PC-9 (cell line): ENCODE measurements at regions not wholly inside any gene's neighbourhood (a gene's known extent, or its start where the extent isn't known, plus 50 kb on each side); places are given as distances from the start of the nearest gene placed in this dataset.

Source experiments
- BruUV-seq: library from RNA; stranded (reverse); fragments of 400-500 nt; replicated peaks from 2 replicates; lab custom pipeline; 2021; lab: Mats Ljungman, UMichigan
- CTCF ChIA-PET: fragments of 300-600 bp; sonication (Branson Sonifier 250); formaldehyde crosslinking; loops from one replicate; lab custom pipeline; 2022; ENCODE audit warnings: antibody characterized with exemption; lab: Charles Lee
- POLR2A ChIA-PET: fragments of 300-600 bp; sonication (Branson Sonifier 250); formaldehyde crosslinking; loops from one replicate; lab custom pipeline; 2022; ENCODE audit warnings: antibody characterized with exemption; ENCODE audit not compliant: unreplicated experiment; lab: Charles Lee
- DNase-seq, 2 experiments: peaks; one replicate each; pipeline versions ENCODE4 v3.0.0 to v3.0.0-alpha.2; 2015 to 2022; ENCODE audit warnings: mixed read lengths in 1 of 2
- H2AFZ ChIP-seq: fragments of 200-600 bp; sonication (generic); 2 replicates; pipeline ENCODE4 v1.8.1; 2017; ENCODE audit warnings: antibody characterized with exemption
- H3F3A ChIP-seq: fragments of 200-600 bp; sonication (generic); 2 replicates; pipeline ENCODE4 v1.8.1; 2017; ENCODE audit warnings: antibody characterized with exemption, mild to moderate bottlenecking, low read depth; ENCODE audit not compliant: insufficient read depth
- H3K27ac ChIP-seq: fragments of 200-600 bp; sonication (generic); 2 replicates; pipeline ENCODE4 v1.6.1; 2016; ENCODE audit warnings: mixed run types
- H3K27me3 ChIP-seq: fragments of 200-600 bp; sonication (generic); 2 replicates; pipeline ENCODE4 v1.6.1; 2016; ENCODE audit warnings: low read depth, mixed run types; ENCODE audit not compliant: insufficient read depth
- H3K36me3 ChIP-seq: fragments of 200-600 bp; sonication (generic); 2 replicates; pipeline ENCODE4 v1.6.1; 2016; ENCODE audit warnings: low read depth, mixed run types
- H3K4me1 ChIP-seq: fragments of 200-600 bp; sonication (generic); replicated peaks from 2 replicates; pipeline ENCODE4 v1.6.1; 2016; ENCODE audit warnings: mixed run types; ENCODE audit not compliant: insufficient read depth
- H3K4me2 ChIP-seq: fragments of 200-600 bp; sonication (generic); 2 replicates; pipeline ENCODE4 v1.6.1; 2017; ENCODE audit warnings: mixed run types
- H3K4me3 ChIP-seq: fragments of 200-600 bp; sonication (generic); 2 replicates; pipeline ENCODE4 v1.6.1; 2016; ENCODE audit warnings: mixed run types
- H3K79me2 ChIP-seq: fragments of 200-600 bp; sonication (generic); 2 replicates; pipeline ENCODE4 v1.6.1; 2017; ENCODE audit warnings: low read depth, mixed run types
- H3K9me2 ChIP-seq: fragments of 200-600 bp; sonication (generic); 2 replicates; pipeline ENCODE4 v1.8.1; 2017; ENCODE audit warnings: mild to moderate bottlenecking; ENCODE audit not compliant: insufficient read depth
- H3K9me3 ChIP-seq: fragments of 200-600 bp; sonication (generic); 2 replicates; pipeline ENCODE4 v1.8.1; 2016; ENCODE audit warnings: low read depth; ENCODE audit not compliant: insufficient read depth
- H4K20me1 ChIP-seq: fragments of 200-600 bp; sonication (generic); 2 replicates; pipeline ENCODE4 v1.8.1; 2017; ENCODE audit not compliant: insufficient read depth
- EZH2 ChIP-seq: fragments of 200-600 bp; sonication (generic); IDR thresholded peaks from 2 replicates; pipeline ENCODE4 v1.8.0; 2017; ENCODE audit warnings: antibody characterized with exemption, low read depth
- intact Hi-C: fragments of 100-400 bp; cut with micrococcal nuclease; formaldehyde crosslinking; loops from one replicate; pipeline ENCODE4 v1.10.0; 2022; ENCODE audit not compliant: unreplicated experiment
- TF ChIP-seq, protein P1 (sequence below): fragments of 200-600 bp; sonication (generic); conservative IDR thresholded peaks from 2 replicates; pipeline ENCODE4 v1.6.1; 2017; ENCODE audit warnings: mixed run types, antibody characterized with exemption, mild to moderate bottlenecking, moderate library complexity

- Histone ChIP-seq H3K36me3 (no peaks in the 10 kb centered on the region), H2AFZ (peak overlapping the region; percentile 40), H3K79me2 (no peaks in the 10 kb centered on the region), H3K9me3 (no peaks in the 10 kb centered on the region), H3K27ac (no peak overlapping the region), H4K20me1 (no peaks in the 10 kb centered on the region), H3K4me1 (peaks cover 5% of the 10 kb centered on the region; the same call in 1 of the 2 replicates), H3K27me3 (no peaks in the 10 kb centered on the region), H3K4me2 (0 out of 2 replicates have a peak overlapping the region, but pooled peaks have one; percentile 3), H3F3A (no peaks in the 10 kb centered on the region), H3K4me3 (no peak overlapping the region), H3K9me2 (no peaks in the 10 kb centered on the region)
- no peak for TF ChIP-seq EZH2
- TF ChIP-seq, protein P1, sequence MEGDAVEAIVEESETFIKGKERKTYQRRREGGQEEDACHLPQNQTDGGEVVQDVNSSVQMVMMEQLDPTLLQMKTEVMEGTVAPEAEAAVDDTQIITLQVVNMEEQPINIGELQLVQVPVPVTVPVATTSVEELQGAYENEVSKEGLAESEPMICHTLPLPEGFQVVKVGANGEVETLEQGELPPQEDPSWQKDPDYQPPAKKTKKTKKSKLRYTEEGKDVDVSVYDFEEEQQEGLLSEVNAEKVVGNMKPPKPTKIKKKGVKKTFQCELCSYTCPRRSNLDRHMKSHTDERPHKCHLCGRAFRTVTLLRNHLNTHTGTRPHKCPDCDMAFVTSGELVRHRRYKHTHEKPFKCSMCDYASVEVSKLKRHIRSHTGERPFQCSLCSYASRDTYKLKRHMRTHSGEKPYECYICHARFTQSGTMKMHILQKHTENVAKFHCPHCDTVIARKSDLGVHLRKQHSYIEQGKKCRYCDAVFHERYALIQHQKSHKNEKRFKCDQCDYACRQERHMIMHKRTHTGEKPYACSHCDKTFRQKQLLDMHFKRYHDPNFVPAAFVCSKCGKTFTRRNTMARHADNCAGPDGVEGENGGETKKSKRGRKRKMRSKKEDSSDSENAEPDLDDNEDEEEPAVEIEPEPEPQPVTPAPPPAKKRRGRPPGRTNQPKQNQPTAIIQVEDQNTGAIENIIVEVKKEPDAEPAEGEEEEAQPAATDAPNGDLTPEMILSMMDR, result no peak
- POLR2A ChIA-PET, result no interaction called here
- BruUV-seq, result no TSS peak
- CTCF ChIA-PET, result no interaction called here
- DNase-seq, result no peak
- intact Hi-C loops, result no loop called here
Measured at GRCh38 chr3:180278583-180279188, 241.9 kb upstream of the PEX5L start.

GRCh38 chr3:180280555-180280954 lies 243.8 kb upstream of the PEX5L start:
- POLR2A ChIA-PET, result no interaction called here
- Histone ChIP-seq H2AFZ (no peak overlapping the region), H3K9me2 (no peaks in the 10 kb centered on the region), H4K20me1 (no peaks in the 10 kb centered on the region), H3K36me3 (no peaks in the 10 kb centered on the region), H3K27ac (no peak overlapping the region), H3K4me3 (no peak overlapping the region), H3F3A (no peaks in the 10 kb centered on the region), H3K4me1 (no peaks in the 10 kb centered on the region), H3K4me2 (no peak overlapping the region), H3K27me3 (no peaks in the 10 kb centered on the region), H3K9me3 (no peaks in the 10 kb centered on the region), H3K79me2 (no peaks in the 10 kb centered on the region)
- intact Hi-C loops, result no loop called here
- BruUV-seq, result no TSS peak
- peak in 1 of 2 experiments; percentile 64 for DNase-seq
- CTCF ChIA-PET, result no interaction called here
- TF ChIP-seq, protein P1, result no peak
- TF ChIP-seq EZH2, result no peak

- Histone ChIP-seq H3K36me3 (no peaks in the 10 kb centered on the region), H2AFZ (no peak overlapping the region), H3F3A (no peaks in the 10 kb centered on the region), H3K4me2 (no peak overlapping the region), H3K27me3 (no peaks in the 10 kb centered on the region), H4K20me1 (no peaks in the 10 kb centered on the region), H3K4me3 (no peak overlapping the region), H3K79me2 (no peaks in the 10 kb centered on the region), H3K27ac (no peak overlapping the region), H3K4me1 (no peaks in the 10 kb centered on the region), H3K9me3 (no peaks in the 10 kb centered on the region), H3K9me2 (0 out of 2 replicates have a peak, but pooled peaks cover 4% of the 10 kb centered on the region)
- ChIA-PET POLR2A (interaction anchor here (0.5 kb wide), 1 partner anchor 319 kb away, joined by 3 read pairs; no protein-coding TSS in a partner anchor), CTCF (no interaction called here)
- DNase-seq, result no peak
- TF ChIP-seq EZH2, result no peak
- TF ChIP-seq, protein P1, result no peak
- intact Hi-C loops, result no loop called here
- BruUV-seq, result no TSS peak
Measured at GRCh38 chr3:180282386-180282785, 245.6 kb upstream of the PEX5L start.
